SK-N-SH treated with all-trans-retinoic acid at 6 μM for 48 hours (cell line): ENCODE measurements at regions not wholly inside any gene's neighbourhood (a gene's known extent, or its start where the extent isn't known, plus 50 kb on each side); places are given as distances from the start of the nearest gene placed in this dataset.

Experiments
- ATAC-seq: fragments of 200-7000 bp; cut with Tn5 transposase; 3 replicates; pipeline ENCODE4 v1.9.1; 2020; ENCODE audit warnings: mild to moderate bottlenecking, moderate library complexity
- ARNTL ChIP-seq: fragments of 450-650 bp; formaldehyde crosslinking; IDR thresholded peaks from 2 replicates; pipeline ENCODE4 v1.5.0; 2020; ENCODE audit warnings: low read depth, mild to moderate bottlenecking, moderate library complexity, borderline replicate concordance
- BACH2 ChIP-seq: fragments of 250-450 bp; sonication (Bioruptor Pico); IDR thresholded peaks from 2 replicates; pipeline ENCODE4 v1.9.0; 2021; ENCODE audit warnings: mild to moderate bottlenecking, borderline replicate concordance
- CREB5 ChIP-seq: fragments of 250-450 bp; sonication (Bioruptor Pico); IDR thresholded peaks from 2 replicates; pipeline ENCODE4 v1.5.1; 2020; ENCODE audit warnings: low read depth, mild to moderate bottlenecking, moderate library complexity
- CSDC2 ChIP-seq: fragments of 250-450 bp; sonication (Bioruptor Pico); IDR thresholded peaks from 2 replicates; pipeline ENCODE4 v1.5.0; 2020; ENCODE audit warnings: mild to moderate bottlenecking, moderate library complexity
- ESRRG ChIP-seq: fragments of 250-450 bp; sonication (Bioruptor Pico); IDR thresholded peaks from 2 replicates; pipeline ENCODE4 v1.6.1; 2021; ENCODE audit warnings: mild to moderate bottlenecking
- GLIS3 ChIP-seq: fragments of 250-450 bp; sonication (Bioruptor Pico); IDR thresholded peaks from 2 replicates; pipeline ENCODE4 v1.5.0; 2020; ENCODE audit warnings: mild to moderate bottlenecking, moderate library complexity
- ISL1 ChIP-seq: fragments of 250-450 bp; sonication (Bioruptor Pico); IDR thresholded peaks from 2 replicates; pipeline ENCODE4 v2.1.2; 2022; ENCODE audit warnings: mild to moderate bottlenecking, moderate library complexity
- OSR1 ChIP-seq: fragments of 250-450 bp; sonication (Bioruptor Pico); IDR thresholded peaks from 2 replicates; pipeline ENCODE4 v1.8.0; 2022; ENCODE audit warnings: moderate library complexity, mild to moderate bottlenecking, inconsistent platforms
- PATZ1 ChIP-seq: fragments of 250-450 bp; sonication (Bioruptor Pico); IDR thresholded peaks from 2 replicates; pipeline ENCODE4 v1.8.0; 2020; ENCODE audit warnings: mild to moderate bottlenecking, moderate library complexity, borderline replicate concordance
- POU6F1 ChIP-seq: fragments of 250-450 bp; sonication (Bioruptor Pico); IDR thresholded peaks from 2 replicates; pipeline ENCODE4 v1.8.0; 2021; ENCODE audit warnings: low read depth, mild to moderate bottlenecking, moderate library complexity, borderline replicate concordance
- PPARA ChIP-seq: fragments of 250-450 bp; sonication (Bioruptor Pico); IDR thresholded peaks from 2 replicates; pipeline ENCODE4 v1.5.0; 2020; ENCODE audit warnings: mild to moderate bottlenecking, borderline replicate concordance
- RARB ChIP-seq: fragments of 250-450 bp; sonication (Bioruptor Pico); IDR thresholded peaks from 2 replicates; pipeline ENCODE4 v1.8.0; 2021; ENCODE audit warnings: mild to moderate bottlenecking, moderate library complexity
- SNAI2 ChIP-seq: fragments of 250-450 bp; sonication (Bioruptor Pico); IDR thresholded peaks from 2 replicates; pipeline ENCODE4 v1.5.0; 2020; ENCODE audit warnings: mild to moderate bottlenecking, moderate library complexity
- TCF4 ChIP-seq: fragments of 250-450 bp; sonication (Bioruptor Pico); IDR thresholded peaks from 2 replicates; pipeline ENCODE4 v1.8.0; 2021; ENCODE audit warnings: mild to moderate bottlenecking, moderate library complexity, borderline replicate concordance
- TOX ChIP-seq: fragments of 250-450 bp; sonication (Bioruptor Pico); IDR thresholded peaks from 2 replicates; pipeline ENCODE4 v1.8.0; 2021; ENCODE audit warnings: mild to moderate bottlenecking, moderate library complexity, borderline replicate concordance
- TSHZ2 ChIP-seq: fragments of 250-450 bp; sonication (Bioruptor Pico); IDR thresholded peaks from 2 replicates; pipeline ENCODE4 v1.5.0; 2020; ENCODE audit warnings: mild to moderate bottlenecking, moderate library complexity
- ZC3H10 ChIP-seq: fragments of 250-450 bp; sonication (Bioruptor Pico); IDR thresholded peaks from 2 replicates; pipeline ENCODE4 v1.5.1; 2021; ENCODE audit warnings: mild to moderate bottlenecking, moderate library complexity
- ZFP3 ChIP-seq: fragments of 250-450 bp; sonication (Bioruptor Pico); IDR thresholded peaks from 2 replicates; pipeline ENCODE4 v1.5.0; 2020; ENCODE audit warnings: mild to moderate bottlenecking, moderate library complexity
- ZFP30 ChIP-seq: fragments of 450-650 bp; formaldehyde crosslinking; IDR thresholded peaks from 2 replicates; pipeline ENCODE4 v1.5.0; 2022; ENCODE audit warnings: mild to moderate bottlenecking, moderate library complexity
- ZNF565 ChIP-seq: fragments of 450-650 bp; formaldehyde crosslinking; conservative IDR thresholded peaks from 2 replicates; pipeline ENCODE4 v1.5.0; 2020; ENCODE audit warnings: low read depth, mild to moderate bottlenecking, moderate library complexity
- ZNF70 ChIP-seq: fragments of 450-650 bp; formaldehyde crosslinking; IDR thresholded peaks from 2 replicates; pipeline ENCODE4 v1.5.0; 2020; ENCODE audit warnings: mild to moderate bottlenecking, moderate library complexity
- ZNF8 ChIP-seq: fragments of 450-650 bp; formaldehyde crosslinking; IDR thresholded peaks from 2 replicates; pipeline ENCODE4 v1.5.0; 2020; ENCODE audit warnings: mild to moderate bottlenecking, moderate library complexity

DNA sequence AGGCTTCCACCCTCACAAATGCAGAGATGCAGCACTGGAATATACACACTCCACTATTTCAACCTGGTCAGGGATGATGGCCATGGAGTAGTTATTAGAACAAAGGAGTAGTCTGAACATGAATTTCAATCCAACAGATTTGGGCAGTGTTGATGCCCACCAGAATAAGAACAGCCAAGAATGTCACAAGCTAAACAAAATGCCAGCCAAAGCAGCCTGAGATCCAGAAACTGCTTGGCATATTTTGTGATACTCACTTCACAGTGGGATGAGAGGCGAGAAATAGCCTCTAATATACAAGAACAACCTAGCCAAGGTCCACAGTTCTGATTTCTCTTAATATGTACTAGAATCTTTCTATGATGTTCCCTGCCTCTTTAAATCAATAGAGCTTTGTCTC, 58.6 kb upstream of the KLF7 start:
- TF ChIP-seq OSR1 (CRISPR knock-in tag) (no peak), ZNF565 (CRISPR knock-in tag) (no peak), TOX (CRISPR knock-in tag) (no peak)
- ATAC-seq = no peak

- no peak for ATAC-seq
- no peak for TF ChIP-seq RARB
- no peak for TF ChIP-seq PPARA
- TF ChIP-seq GLIS3 = no peak
- no peak for TF ChIP-seq ARNTL
- no peak for TF ChIP-seq TOX (CRISPR knock-in tag)
- no peak for TF ChIP-seq ZNF70
- TF ChIP-seq CSDC2 (CRISPR knock-in tag) = no peak
- no peak for TF ChIP-seq ISL1 (CRISPR knock-in tag)
- no peak for TF ChIP-seq POU6F1 (CRISPR knock-in tag)
- TF ChIP-seq ZFP3 (CRISPR knock-in tag) = no peak
Observed at GRCh38 chr2:207224791-207225482, 59.2 kb upstream of the KLF7 start.

GRCh38 chr2:207225773-207226172, 60.0 kb upstream of the KLF7 start:
- no peak for TF ChIP-seq ARNTL
- no peak for TF ChIP-seq GLIS3
- no peak for TF ChIP-seq ISL1 (CRISPR knock-in tag)
- no peak for TF ChIP-seq PPARA
- no peak for TF ChIP-seq TOX (CRISPR knock-in tag)
- TF ChIP-seq ZFP30 (CRISPR knock-in tag) = no peak
- TF ChIP-seq CREB5 (CRISPR knock-in tag) = no peak
- TF ChIP-seq ZC3H10 (CRISPR knock-in tag) = no peak
- TF ChIP-seq ESRRG (CRISPR knock-in tag) = no peak
- no peak for ATAC-seq

DNA sequence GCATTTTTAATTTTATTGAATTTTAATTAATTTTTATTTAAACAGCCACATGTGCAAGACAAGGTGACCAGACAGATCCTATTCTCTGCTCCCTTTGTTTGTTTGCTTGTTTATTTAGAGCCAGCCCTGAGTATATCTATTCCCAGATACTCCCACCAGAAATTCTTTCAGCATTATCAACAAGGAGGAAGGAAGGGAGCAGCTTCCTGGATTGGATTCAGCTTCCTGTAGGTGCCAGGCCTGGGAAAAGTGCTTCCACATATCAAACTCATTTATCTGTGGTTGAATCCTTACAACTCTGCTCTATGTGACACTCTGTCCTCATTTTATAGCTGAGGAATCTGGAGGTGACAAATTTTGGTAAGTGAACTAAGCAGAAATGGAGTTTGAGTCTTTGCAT, 60.5 kb upstream of the KLF7 start:
- TF ChIP-seq PATZ1 (CRISPR knock-in tag) = no peak
- TF ChIP-seq TCF4 (CRISPR knock-in tag) = no peak
- TF ChIP-seq TSHZ2 = no peak
- TF ChIP-seq SNAI2 (CRISPR knock-in tag) = no peak
- TF ChIP-seq ZNF565 (CRISPR knock-in tag) = no peak
- TF ChIP-seq ZC3H10 (CRISPR knock-in tag) = no peak
- TF ChIP-seq OSR1 (CRISPR knock-in tag) = no peak
- TF ChIP-seq ZFP3 (CRISPR knock-in tag) = no peak
- TF ChIP-seq ZFP30 (CRISPR knock-in tag) = no peak
- no peak for TF ChIP-seq GLIS3
- ATAC-seq = no peak

GRCh38 chr2:207226671-207227061, 60.9 kb upstream of the KLF7 start:
- no peak for TF ChIP-seq ZNF565 (CRISPR knock-in tag)
- TF ChIP-seq ZC3H10 (CRISPR knock-in tag) = no peak
- no peak for TF ChIP-seq OSR1 (CRISPR knock-in tag)
- no peak for TF ChIP-seq BACH2
- no peak for TF ChIP-seq PATZ1 (CRISPR knock-in tag)
- TF ChIP-seq CREB5 (CRISPR knock-in tag) = no peak
- TF ChIP-seq ISL1 (CRISPR knock-in tag) = no peak
- TF ChIP-seq ZNF8 (CRISPR knock-in tag) = no peak
- no peak for ATAC-seq
